ENCODE measurements at regions not wholly inside any gene's neighbourhood (a gene's known extent, or its start where the extent isn't known, plus 50 kb on each side); places are given as distances from the start of the nearest gene placed in this dataset.
A peak's percentile ranks its signal among the peaks of the same experiment; 100 is the strongest.

- no peak for DNase-seq (ENCODE audit: low read depth in 6 of 9, low spot score in 9 of 9)
- H3K27me3 ChIP-seq (ENCODE audit: control insufficient read depth in 2 of 2, insufficient read depth in 1 of 2, low read length in 1 of 2), result no peaks in the 10 kb centered on the region
- H3K27ac ChIP-seq (ENCODE audit: low read depth in 1 of 2, low read length in 1 of 2), result no peak overlapping the region
- H3K9me3 ChIP-seq (ENCODE audit: control insufficient read depth in 2 of 2, insufficient read depth in 1 of 2, low read length in 1 of 2), result no peaks in the 10 kb centered on the region
- no peak overlapping the region for H3K4me3 ChIP-seq (ENCODE audit: low read length in 2 of 2)
- H3K4me1 ChIP-seq (ENCODE audit: control insufficient read depth in 2 of 2, insufficient read depth in 2 of 2, low read length in 2 of 2), result no peaks in the 10 kb centered on the region
- WGBS, result 89% methylated on average over 4 of the region's 4 CpGs
- H3K36me3 ChIP-seq (ENCODE audit: control insufficient read depth in 2 of 2, insufficient read depth in 2 of 2, low read length in 1 of 2), result no peaks in the 10 kb centered on the region
These were observed 264.3 kb upstream of the LRTM1 start for GRCh38 chr3:55191911-55192775.

- H3K27me3 ChIP-seq (ENCODE audit: control insufficient read depth in 2 of 2, insufficient read depth in 1 of 2, low read length in 1 of 2), result no peaks in the 10 kb centered on the region
- H3K4me3 ChIP-seq (ENCODE audit: low read length in 2 of 2), result no peak overlapping the region
- DNase-seq (ENCODE audit: low read depth in 6 of 9, low spot score in 9 of 9), result no peak
- 82% methylated on average over 6 of the region's 6 CpGs for WGBS
- H3K27ac ChIP-seq (ENCODE audit: low read depth in 1 of 2, low read length in 1 of 2), result no peak overlapping the region
- no peaks in the 10 kb centered on the region for H3K36me3 ChIP-seq (ENCODE audit: control insufficient read depth in 2 of 2, insufficient read depth in 2 of 2, low read length in 1 of 2)
- no peaks in the 10 kb centered on the region for H3K9me3 ChIP-seq (ENCODE audit: control insufficient read depth in 2 of 2, insufficient read depth in 1 of 2, low read length in 1 of 2)
- H3K4me1 ChIP-seq (ENCODE audit: control insufficient read depth in 2 of 2, insufficient read depth in 2 of 2, low read length in 2 of 2), result no peaks in the 10 kb centered on the region
These were observed 262.5 kb upstream of the LRTM1 start for GRCh38 chr3:55190331-55190730.

- WGBS, result 89% methylated on average over 5 of the region's 5 CpGs
- Histone ChIP-seq H3K4me1 (ENCODE audit: control insufficient read depth in 2 of 2, insufficient read depth in 2 of 2, low read length in 2 of 2) (no peaks in the 10 kb centered on the region), H3K9me3 (ENCODE audit: control insufficient read depth in 2 of 2, insufficient read depth in 1 of 2, low read length in 1 of 2) (no peaks in the 10 kb centered on the region), H3K27ac (ENCODE audit: low read depth in 1 of 2, low read length in 1 of 2) (no peak overlapping the region), H3K27me3 (ENCODE audit: control insufficient read depth in 2 of 2, insufficient read depth in 1 of 2, low read length in 1 of 2) (no peaks in the 10 kb centered on the region), H3K4me3 (ENCODE audit: low read length in 2 of 2) (no peak overlapping the region), H3K36me3 (ENCODE audit: control insufficient read depth in 2 of 2, insufficient read depth in 2 of 2, low read length in 1 of 2) (no peaks in the 10 kb centered on the region)
- DNase-seq (ENCODE audit: low read depth in 6 of 9, low spot score in 9 of 9), result no peak
These were observed 261.5 kb upstream of the LRTM1 start for GRCh38 chr3:55189359-55189801.

- H3K27me3 ChIP-seq (ENCODE audit: control insufficient read depth in 2 of 2, insufficient read depth in 1 of 2, low read length in 1 of 2), result no peaks in the 10 kb centered on the region
These were observed 257.5 kb upstream of the LRTM1 start for GRCh38 chr3:55185380-55185779.

GRCh38 chr3:55183201-55183600 is 255.3 kb upstream of the LRTM1 start:
- Histone ChIP-seq H3K9me3 (ENCODE audit: control insufficient read depth in 2 of 2, insufficient read depth in 1 of 2, low read length in 1 of 2) (no peaks in the 10 kb centered on the region), H3K36me3 (ENCODE audit: control insufficient read depth in 2 of 2, insufficient read depth in 2 of 2, low read length in 1 of 2) (no peaks in the 10 kb centered on the region), H3K27ac (ENCODE audit: low read depth in 1 of 2, low read length in 1 of 2) (no peak overlapping the region), H3K4me3 (ENCODE audit: low read length in 2 of 2) (no peak overlapping the region), H3K4me1 (ENCODE audit: control insufficient read depth in 2 of 2, insufficient read depth in 2 of 2, low read length in 2 of 2) (no peaks in the 10 kb centered on the region), H3K27me3 (ENCODE audit: control insufficient read depth in 2 of 2, insufficient read depth in 1 of 2, low read length in 1 of 2) (no peaks in the 10 kb centered on the region)
- no peak for DNase-seq (ENCODE audit: low read depth in 6 of 9, low spot score in 9 of 9)

More at GRCh38 chr3:55185380-55185779, 257.5 kb upstream of the LRTM1 start:
- H3K4me1 ChIP-seq (ENCODE audit: control insufficient read depth in 2 of 2, insufficient read depth in 2 of 2, low read length in 2 of 2), result no peaks in the 10 kb centered on the region
- no peak overlapping the region for H3K4me3 ChIP-seq (ENCODE audit: low read length in 2 of 2)
- H3K27ac ChIP-seq (ENCODE audit: low read depth in 1 of 2, low read length in 1 of 2), result no peak overlapping the region
- DNase-seq (ENCODE audit: low read depth in 6 of 9, low spot score in 9 of 9), result no peak
- H3K9me3 ChIP-seq (ENCODE audit: control insufficient read depth in 2 of 2, insufficient read depth in 1 of 2, low read length in 1 of 2), result no peaks in the 10 kb centered on the region
- WGBS, result 87% methylated on average over 3 of the region's 3 CpGs
- no peaks in the 10 kb centered on the region for H3K36me3 ChIP-seq (ENCODE audit: control insufficient read depth in 2 of 2, insufficient read depth in 2 of 2, low read length in 1 of 2)

GRCh38 chr3:55180936-55181535 is 253.2 kb upstream of the LRTM1 start:
- 36% methylated on average over 6 of the region's 6 CpGs for WGBS
- H3K36me3 ChIP-seq (ENCODE audit: control insufficient read depth in 2 of 2, insufficient read depth in 2 of 2, low read length in 1 of 2), result no peaks in the 10 kb centered on the region
- peak in 2 of 9 donors; percentile 4 to 10 for DNase-seq (ENCODE audit: low read depth in 6 of 9, low spot score in 9 of 9)
- no peak overlapping the region for H3K27ac ChIP-seq (ENCODE audit: low read depth in 1 of 2, low read length in 1 of 2)
- no peaks in the 10 kb centered on the region for H3K27me3 ChIP-seq (ENCODE audit: control insufficient read depth in 2 of 2, insufficient read depth in 1 of 2, low read length in 1 of 2)
- H3K4me1 ChIP-seq (ENCODE audit: control insufficient read depth in 2 of 2, insufficient read depth in 2 of 2, low read length in 2 of 2), result no peaks in the 10 kb centered on the region
- H3K9me3 ChIP-seq (ENCODE audit: control insufficient read depth in 2 of 2, insufficient read depth in 1 of 2, low read length in 1 of 2), result no peaks in the 10 kb centered on the region
- no peak overlapping the region for H3K4me3 ChIP-seq (ENCODE audit: low read length in 2 of 2)

GRCh38 chr3:55180161-55180560 is 252.3 kb upstream of the LRTM1 start:
- 92% methylated on average over 3 of the region's 3 CpGs for WGBS

GRCh38 chr3:55178336-55178735 is 250.5 kb upstream of the LRTM1 start:
- 90% methylated on average over 3 of the region's 3 CpGs for WGBS
- no peaks in the 10 kb centered on the region for H3K4me1 ChIP-seq (ENCODE audit: control insufficient read depth in 2 of 2, insufficient read depth in 2 of 2, low read length in 2 of 2)
- H3K27me3 ChIP-seq (ENCODE audit: control insufficient read depth in 2 of 2, insufficient read depth in 1 of 2, low read length in 1 of 2), result no peaks in the 10 kb centered on the region
- no peak for DNase-seq (ENCODE audit: low read depth in 6 of 9, low spot score in 9 of 9)
- H3K9me3 ChIP-seq (ENCODE audit: control insufficient read depth in 2 of 2, insufficient read depth in 1 of 2, low read length in 1 of 2), result no peaks in the 10 kb centered on the region
- H3K4me3 ChIP-seq (ENCODE audit: low read length in 2 of 2), result no peak overlapping the region
- H3K27ac ChIP-seq (ENCODE audit: low read depth in 1 of 2, low read length in 1 of 2), result no peak overlapping the region
- H3K36me3 ChIP-seq (ENCODE audit: control insufficient read depth in 2 of 2, insufficient read depth in 2 of 2, low read length in 1 of 2), result no peaks in the 10 kb centered on the region

More at GRCh38 chr3:55180161-55180560, 252.3 kb upstream of the LRTM1 start:
- no peaks in the 10 kb centered on the region for H3K4me1 ChIP-seq (ENCODE audit: control insufficient read depth in 2 of 2, insufficient read depth in 2 of 2, low read length in 2 of 2)
- no peaks in the 10 kb centered on the region for H3K36me3 ChIP-seq (ENCODE audit: control insufficient read depth in 2 of 2, insufficient read depth in 2 of 2, low read length in 1 of 2)
- no peak for DNase-seq (ENCODE audit: low read depth in 6 of 9, low spot score in 9 of 9)
- no peak overlapping the region for H3K27ac ChIP-seq (ENCODE audit: low read depth in 1 of 2, low read length in 1 of 2)
- H3K4me3 ChIP-seq (ENCODE audit: low read length in 2 of 2), result no peak overlapping the region
- no peaks in the 10 kb centered on the region for H3K27me3 ChIP-seq (ENCODE audit: control insufficient read depth in 2 of 2, insufficient read depth in 1 of 2, low read length in 1 of 2)
- no peaks in the 10 kb centered on the region for H3K9me3 ChIP-seq (ENCODE audit: control insufficient read depth in 2 of 2, insufficient read depth in 1 of 2, low read length in 1 of 2)

- no peaks in the 10 kb centered on the region for H3K4me1 ChIP-seq (ENCODE audit: control insufficient read depth in 2 of 2, insufficient read depth in 2 of 2, low read length in 2 of 2)
- H3K9me3 ChIP-seq (ENCODE audit: control insufficient read depth in 2 of 2, insufficient read depth in 1 of 2, low read length in 1 of 2), result no peaks in the 10 kb centered on the region
- H3K4me3 ChIP-seq (ENCODE audit: low read length in 2 of 2), result no peak overlapping the region
- H3K27me3 ChIP-seq (ENCODE audit: control insufficient read depth in 2 of 2, insufficient read depth in 1 of 2, low read length in 1 of 2), result no peaks in the 10 kb centered on the region
- DNase-seq (ENCODE audit: low read depth in 6 of 9, low spot score in 9 of 9), result no peak
- WGBS, result 74% methylated on average over 6 of the region's 6 CpGs
- no peaks in the 10 kb centered on the region for H3K36me3 ChIP-seq (ENCODE audit: control insufficient read depth in 2 of 2, insufficient read depth in 2 of 2, low read length in 1 of 2)
- H3K27ac ChIP-seq (ENCODE audit: low read depth in 1 of 2, low read length in 1 of 2), result no peak overlapping the region
These were observed 249.9 kb upstream of the LRTM1 start for GRCh38 chr3:55177749-55178148.

Measured in thymus (tissue), 11 donors.